Right hindlimb (tissue), 1 donor: ENCODE measurements at regions not wholly inside any gene's neighbourhood (a gene's known extent, or its start where the extent isn't known, plus 50 kb on each side); places are given as distances from the start of the nearest gene placed in this dataset.

Experiments used
- DNase-seq: peaks from one replicate; pipeline ENCODE4 v3.0.0-alpha.2; 2018

DNA sequence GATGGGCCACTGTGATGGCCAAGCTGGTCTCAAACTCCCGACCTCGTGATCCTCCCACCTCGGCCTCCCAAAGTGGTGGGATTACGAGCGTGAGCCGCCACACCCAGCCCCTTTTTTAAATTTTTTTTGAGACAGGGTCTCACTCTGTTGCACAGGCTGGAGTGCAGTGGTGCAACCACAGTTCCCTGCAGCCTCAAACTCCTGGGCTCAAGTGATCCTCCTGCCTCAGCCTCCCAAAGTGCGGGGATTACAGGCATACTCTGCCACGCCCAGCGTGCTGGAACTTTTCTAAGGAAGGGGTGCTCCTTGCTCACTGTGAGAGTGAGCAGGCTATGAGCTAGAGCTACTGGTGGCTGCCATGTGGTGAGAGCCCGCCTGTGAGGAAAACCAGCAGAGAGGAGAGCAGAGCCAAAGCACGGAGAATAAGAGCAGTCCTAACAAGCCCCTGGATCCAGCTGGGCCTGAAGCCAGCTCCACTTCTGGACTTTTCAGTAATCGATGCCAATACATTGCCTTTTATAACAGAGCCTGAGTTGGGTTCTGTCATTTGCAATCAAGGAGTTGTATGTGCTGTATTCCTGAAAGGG, 75.5 kb upstream of the UNC5A start:
- DNase-seq: peak; percentile 4

DNA sequence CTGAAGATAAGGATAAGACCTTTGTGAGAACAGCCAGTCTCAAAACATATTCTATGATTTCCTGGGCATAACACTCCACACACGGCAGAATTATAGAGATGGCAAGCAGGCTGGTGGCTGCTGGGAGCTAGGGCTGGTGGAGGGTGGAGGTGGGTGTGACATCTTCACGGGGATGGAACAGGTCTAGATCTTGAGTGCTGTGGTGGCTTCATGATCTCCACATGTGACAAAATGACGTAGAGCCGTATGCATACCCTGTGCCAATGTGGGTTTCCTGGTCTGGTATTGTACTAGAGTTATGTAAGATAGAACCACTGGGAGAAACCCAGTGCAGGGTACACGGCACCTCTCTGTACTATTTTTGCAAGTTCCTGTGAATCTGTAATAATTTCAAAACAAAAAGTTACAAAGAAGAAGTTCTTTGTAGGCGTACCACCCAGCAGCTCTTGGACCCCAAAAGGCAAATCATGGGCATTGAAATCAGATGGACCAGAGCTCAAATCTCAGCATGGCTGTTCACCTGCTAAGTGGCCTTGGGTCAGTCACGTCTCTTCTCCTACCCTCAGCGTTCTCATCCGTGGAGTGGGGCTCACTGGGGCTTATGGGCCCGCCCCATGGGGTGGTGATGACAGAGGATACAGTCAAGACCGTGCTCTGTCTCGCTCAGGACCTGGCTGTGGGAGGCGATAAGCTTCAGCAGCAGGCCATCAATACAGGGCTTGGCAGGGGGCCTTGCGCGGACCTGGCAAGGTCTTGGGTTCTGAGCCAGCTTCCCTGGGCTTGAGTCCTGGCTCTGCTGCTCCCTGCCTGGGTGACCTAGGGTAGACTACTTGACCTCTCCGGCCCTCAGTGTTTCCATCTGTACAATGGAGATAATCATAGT, 74.7 kb upstream of the UNC5A start:
- DNase-seq: peak; percentile 7

DNA sequence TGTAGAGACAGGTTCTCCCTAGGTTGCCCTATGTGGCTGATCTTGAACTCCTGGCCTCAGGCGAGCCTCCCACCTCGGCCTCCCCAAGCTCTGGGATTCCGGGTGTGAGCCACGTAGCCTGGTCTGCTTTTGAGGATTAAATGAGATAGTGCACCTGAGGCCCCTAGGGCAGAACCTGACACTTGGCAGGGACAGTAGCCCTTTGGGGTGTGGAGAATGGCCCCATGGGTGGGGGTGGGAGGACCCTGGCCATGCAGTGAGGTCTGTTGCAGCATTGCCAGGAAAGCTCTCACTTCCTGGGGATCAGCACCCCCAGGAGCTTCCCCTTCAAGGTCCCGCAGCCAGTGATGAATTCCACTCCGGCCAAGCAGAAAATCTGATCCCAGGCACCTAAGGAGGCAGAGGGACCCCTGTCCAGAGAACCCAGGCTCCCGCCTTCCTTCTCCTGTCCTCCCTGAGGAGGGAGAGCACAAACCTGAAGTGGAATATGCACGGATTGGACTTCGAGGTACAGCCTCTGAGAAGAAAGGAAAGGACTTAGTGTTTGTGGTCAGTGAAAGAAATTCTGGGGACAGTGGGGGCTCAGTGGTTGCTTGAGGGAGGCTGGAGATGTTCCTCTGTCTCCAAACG, 73.9 kb upstream of the UNC5A start:
- no peak for DNase-seq

DNA sequence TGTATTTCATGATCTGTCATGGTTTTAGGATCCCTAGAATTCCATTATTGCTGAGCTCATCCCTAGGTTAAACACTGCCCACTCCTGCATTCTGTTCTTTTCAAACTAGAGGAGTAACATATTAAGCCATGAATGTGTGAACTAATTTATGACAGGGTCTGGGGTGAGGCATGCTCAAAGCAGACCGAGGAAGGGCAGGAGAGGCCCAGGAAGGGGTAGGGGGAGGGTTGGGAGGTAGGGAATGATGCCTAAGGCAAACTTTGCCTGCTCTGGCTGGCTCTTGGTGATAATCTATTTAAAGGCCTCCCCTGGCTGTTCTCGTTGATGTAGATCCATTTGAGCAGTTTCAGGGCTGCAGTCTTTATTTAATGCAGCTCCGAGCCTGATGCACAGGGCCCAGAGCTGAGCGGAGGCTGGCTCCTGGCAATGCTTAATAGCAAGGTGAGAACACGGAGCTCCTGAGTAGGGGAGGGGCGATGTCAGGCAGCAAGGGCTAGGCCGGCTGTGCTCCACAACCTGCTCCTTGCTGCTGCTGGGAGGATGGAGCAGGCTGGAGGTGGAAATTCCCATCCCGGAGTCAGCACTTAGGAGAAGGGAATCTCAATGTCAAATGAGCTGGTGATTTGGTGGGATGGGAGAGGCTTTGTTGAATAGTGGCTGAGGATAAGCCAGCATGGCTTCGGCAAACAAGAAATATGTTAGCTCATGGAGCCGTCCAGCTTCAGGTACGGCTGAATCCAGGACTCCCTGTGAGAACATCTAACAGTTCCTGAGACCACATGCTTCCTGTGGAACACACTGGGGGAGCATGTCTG, 73.2 kb upstream of the UNC5A start:
- DNase-seq: no peak

DNA sequence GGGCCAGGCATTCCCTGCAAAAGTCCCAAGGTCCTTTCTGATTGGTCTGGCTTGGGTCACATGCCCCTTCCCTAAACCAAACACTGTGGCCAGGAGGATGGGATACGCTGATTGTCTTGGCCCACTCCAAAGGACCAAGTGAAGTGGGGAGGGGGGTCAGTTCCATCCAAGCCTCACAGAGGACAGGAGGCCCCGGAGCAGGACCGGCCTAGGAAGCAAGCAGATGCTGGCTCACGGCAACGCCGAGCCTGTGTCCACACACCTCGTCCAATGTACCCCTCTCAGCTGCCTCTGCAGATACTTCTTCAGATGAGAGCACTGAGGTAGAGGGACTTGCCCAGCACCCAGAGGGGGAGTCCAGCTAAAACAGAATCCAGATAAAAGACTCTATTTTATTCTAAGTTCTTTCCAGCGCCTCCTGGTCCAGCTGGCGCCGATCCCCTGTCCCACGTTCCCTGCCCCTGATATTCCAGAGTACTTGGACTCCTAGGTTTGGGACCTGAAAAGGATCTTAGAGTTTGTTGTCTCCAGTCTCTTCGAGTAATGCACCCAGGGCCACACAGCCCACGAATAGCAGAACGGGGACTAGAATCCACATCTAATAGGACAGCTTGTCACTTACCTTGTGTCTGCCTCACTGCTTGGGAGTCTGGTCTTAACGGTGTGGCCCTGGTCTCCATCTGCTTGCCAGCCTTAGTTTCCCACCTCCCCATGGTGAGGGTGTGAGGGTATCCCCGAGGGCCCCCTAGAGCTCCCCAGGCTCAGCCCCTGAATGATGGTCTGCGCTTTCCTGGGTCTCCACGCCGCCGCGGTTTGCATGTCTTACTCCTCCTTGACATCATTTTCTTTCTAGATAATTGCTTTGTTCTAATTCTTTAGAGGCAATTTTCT, 72.4 kb upstream of the UNC5A start:
- no peak for DNase-seq

DNA sequence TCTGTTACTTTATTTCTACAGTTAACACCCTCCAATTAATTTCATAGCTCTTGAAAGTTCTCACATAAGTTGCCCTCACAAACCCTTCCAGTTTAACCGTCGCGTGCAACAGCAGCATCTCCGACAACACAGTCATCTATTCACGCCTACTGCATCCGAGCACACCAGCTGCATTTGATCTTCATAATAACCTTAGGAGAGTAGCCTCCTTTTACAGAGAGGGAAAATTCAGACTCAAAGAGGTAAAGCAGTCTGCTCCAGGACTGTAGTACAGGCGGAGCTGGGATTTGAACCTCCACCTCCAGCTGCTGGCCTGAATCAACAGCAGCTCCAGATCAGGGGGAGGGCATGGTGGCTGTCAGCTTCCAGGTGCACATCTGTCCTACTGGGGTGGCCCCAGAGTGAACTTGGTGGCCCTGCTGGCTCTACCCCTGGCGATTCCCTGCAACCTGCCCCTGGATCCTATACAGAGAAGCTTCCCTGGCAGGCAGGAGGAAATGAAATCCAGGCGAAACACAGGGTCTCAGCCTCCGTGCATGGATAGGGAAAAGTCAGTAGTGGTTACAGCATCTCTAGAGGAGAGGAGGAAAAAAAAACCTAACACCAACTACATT, 71.6 kb upstream of the UNC5A start:
- no peak for DNase-seq

DNA sequence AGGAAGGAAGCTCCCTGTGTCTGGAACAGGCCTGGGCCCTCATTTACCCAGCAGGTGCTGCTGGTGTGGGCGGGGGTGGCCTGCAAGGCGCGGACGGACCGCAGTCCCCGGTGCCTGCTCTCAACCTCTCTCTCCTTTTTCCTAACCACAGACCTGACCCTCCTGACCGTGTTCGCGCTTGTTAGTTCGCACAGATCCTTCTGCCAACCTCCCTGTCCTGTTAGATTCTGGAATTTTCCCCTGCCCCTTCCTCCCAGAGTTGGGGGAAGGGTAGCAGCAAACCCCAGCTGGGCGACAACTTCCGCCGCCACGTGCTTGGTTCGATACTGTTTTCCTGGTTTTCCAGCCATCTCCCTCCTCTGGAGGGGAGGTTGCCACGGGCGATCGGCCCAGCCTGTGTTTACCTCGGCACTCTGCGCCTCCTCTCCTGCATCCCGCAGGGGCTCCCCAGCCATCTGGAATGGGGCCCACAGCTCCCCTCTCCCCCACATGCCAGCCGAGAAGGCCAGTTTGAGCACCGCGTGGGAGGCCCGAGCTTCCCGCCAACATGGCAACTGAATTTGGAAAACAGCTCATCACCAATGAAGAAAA, 70.8 kb upstream of the UNC5A start:
- DNase-seq: no peak

DNA sequence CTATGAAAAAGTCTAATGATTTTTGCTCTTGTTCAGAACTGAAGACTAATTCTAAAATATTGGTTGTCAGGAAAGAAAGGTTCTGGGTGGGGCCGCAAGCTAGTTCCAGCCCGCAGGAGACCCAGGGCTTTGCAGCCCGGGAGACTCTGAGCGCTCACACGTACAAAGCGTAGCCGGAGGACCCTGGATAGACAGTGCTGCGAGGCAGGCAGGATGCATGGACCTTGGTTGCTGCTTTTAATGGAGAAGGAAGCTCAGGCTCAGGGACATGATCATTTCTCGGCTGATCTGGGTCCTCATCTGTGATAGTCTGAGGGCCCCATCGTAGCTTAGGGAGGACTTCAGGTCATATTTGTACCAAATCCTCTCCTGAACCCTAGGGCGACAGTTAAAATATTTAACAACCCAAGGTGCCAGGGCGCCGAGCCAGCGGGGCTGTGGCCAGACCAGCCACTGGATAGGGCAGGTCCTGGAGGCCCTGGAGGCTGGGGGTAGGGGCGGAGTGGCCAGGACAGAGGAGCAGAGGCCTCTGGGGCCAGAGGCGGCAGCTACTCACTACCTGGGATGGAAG, 70.1 kb upstream of the UNC5A start:
- no peak for DNase-seq

DNA sequence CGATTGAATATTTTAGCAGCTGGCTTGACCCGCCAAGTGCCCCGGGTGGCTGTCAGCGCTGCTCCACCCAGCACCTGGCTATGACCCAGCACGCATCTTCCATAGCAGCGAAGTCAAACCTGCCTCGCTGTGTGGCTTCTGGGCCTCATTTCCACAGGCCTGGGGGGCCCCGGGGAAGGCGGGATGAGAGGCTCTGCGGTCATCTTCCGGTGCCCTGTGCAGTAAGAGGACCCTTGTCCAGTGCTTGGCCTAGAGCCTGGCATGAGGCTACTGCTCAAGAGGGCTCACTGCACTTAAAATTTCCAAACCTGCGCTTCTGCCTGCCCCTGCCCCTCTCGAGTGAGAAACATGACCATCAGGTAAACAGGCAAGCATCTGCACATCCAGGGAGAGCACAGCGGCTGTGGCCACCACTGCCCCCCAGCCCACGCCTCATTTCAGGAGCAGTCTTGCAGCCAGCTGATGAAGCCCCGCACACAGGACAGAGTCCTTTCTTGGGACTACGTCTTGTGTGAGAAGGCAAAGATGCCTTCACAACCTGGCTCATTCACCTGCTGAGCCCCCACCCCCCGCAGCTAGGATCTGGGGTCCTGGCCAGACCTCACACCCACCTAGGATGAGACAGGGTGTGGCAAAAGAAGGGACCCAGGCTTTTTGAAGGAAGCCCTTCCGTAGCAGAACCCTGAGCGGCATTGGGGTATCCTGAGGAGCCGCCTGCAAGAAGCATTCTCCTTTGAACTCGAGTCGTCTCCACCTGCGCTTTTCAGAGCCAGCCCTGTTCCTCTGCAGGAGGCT, 69.5 kb upstream of the UNC5A start:
- no peak for DNase-seq

DNA sequence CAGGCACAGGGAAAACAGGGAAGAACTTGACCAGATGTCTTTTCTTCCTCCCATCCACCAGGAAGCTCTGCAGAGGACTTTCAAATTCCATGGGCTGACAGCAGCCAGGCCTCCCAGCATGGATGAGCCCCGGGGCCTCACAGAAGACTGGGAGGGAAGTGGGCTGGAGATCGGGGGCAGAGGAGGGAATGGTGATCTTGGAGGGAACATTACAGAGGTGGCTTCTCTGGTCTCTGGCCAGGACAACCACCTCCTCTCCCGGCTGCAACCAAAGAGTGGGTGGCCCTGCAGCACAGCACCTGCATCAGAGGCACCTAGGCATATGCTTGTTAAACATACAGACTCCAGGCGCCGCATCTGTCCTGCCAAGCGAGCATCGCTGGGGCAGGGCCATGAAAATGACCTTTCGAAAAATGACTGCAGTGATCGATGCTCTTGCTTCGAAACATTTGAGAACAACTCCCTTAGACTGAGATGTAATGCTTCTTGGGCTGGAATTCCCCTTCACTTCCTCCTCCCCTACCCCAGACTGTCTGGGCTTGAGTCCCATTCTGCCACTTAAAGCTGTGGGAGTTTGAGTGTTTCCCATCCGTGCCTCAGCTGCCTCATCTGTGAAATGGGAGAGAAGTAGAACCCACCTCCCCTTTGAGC, 68.7 kb upstream of the UNC5A start:
- no peak for DNase-seq

DNA sequence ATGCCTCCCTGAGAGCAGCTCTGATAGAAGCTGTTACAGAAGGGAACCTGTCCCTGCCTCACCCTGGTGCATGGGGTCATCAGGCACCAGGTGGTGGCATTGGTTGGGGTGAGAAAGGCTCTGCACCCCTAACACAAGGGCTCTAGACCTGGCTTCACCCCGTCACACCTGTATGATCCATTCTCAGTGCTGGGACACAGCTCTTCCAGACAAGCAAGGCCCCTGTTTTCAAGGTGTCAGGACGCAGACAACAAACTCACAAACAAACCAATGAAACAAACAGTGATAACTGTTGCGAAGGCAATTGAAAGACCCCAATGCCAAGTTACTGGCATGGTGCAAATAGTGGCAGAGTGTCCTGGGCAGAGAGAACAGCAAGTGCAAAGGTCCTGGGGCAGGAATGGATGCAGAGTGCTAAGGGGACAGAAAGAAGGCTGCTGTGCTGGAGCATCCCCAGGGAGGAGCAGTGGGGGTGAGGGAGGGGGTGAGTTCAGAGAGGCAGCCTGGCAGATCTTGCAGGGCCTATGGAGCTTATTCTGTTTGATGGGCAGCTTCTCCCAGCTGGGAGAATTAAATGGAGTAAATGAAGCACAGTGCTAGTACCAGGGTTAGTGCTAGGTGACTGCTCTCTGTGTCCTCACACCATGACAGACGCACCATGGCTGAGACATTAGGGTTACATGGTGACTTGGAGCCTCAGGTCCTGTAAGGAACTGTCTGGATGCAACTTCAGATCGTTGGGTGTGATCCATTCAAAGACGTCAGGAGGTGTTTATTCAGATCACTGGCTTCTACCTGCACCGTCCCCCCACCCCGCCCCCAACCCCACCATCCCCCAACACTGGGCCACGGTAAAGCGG, 67.9 kb upstream of the UNC5A start:
- no peak for DNase-seq

DNA sequence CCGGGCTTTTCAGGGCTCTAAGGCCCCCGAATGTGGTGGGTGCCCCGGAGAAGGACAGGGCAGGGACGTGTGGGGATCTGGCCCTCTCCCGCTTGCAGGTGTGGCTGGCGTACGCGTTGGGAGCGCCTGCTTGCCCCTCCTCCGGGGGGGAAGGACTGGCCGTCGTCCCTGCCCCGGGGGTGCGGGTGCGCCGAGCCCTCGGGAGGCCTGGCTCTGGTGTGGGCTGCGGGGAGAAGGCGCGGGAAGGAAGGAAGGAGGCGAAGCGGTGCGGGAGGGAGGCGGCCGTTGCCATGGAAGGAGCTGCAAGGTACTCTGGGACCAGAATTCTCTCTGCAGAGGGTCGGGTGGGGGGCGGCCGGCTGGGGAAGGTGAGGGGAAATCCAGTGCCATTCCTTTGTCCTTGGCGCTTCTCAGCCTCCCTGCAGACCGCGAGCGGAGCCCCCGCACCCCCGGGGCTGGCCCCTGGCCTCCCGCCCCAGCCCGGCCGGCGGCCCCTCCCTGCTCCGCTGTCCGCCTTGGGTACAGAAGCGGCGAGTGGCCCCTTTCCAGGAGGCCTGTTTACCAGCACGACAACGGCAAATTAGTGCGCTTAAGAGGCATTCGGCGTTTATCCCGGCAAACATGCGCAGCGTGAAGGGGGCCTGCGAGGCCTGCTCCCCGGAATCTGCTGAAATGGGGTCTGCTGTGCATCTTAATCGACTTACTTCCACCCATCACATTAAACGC, 67.1 kb upstream of the UNC5A start:
- DNase-seq: no peak

DNA sequence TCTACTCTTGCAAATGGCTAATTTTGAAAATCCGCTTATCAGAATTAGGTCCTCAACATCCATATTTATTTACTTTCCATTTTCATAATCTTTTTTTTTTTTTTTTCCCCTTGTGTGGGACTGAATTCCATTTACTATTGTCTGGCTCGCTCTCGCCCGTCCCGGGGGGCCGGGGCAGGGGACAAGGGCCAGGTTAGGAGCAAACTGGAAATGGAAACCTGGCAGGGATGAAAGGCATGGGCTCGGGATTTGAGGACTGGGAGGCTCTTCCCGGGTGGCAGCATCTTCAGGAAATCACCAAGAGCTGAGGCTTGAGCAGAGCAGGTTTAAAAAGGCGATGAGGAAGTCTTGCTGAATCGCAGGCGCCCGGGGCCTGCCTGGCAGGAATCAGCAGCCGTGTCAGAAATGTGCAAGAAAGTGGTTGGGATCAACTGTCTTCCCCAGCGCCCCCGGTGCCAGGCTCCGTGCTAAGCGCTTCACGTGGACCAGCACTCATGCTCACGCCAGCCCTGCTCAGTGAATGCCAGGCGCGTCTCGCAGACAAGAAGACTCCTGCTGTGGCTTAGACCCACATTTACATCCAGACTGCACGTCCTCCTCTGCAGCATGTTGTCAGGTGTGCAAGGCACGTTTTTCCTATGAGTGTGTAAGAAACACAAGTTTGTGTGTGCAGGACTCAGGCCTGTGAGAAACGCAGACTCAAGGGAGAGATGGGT, 66.3 kb upstream of the UNC5A start:
- DNase-seq: no peak

DNA sequence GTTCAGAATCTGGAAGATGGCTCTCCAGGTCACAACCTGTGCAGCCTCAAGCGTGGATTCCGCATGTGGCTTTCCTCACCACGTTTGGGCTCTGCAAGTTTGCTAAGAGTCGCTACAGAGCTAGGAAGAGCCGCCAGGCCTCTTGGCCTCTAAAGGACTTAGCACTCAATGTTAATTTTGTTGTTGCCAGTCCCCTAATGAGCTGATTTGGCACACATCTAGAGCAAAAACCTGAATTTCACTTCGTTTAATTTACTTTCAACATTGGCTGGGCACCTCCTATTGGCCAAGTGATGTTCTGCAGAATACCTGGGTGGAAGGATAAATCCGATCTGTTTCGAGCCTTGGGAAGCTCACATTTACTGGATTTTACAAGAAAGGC, 65.8 kb upstream of the UNC5A start:
- no peak for DNase-seq

DNA sequence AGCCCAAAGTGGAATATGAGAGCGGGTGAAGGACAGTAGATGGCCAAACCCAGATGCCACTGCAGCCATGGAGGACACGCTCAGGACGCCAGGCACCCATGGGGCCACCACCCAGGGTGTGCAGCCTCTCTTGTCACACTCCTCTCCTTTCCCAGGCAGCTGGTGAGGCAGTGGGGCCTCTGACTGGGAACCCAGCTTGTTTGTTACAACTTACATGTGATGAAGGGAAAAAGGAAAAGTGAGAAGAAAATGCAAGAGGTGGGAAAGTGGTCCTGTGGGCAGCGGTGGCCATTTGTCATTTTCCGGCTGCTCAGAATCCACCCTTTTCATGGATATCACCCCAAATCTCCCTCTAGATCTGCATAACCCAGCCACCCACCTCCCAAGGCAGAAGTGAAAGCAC, 62.7 kb upstream of the UNC5A start:
- no peak for DNase-seq

DNA sequence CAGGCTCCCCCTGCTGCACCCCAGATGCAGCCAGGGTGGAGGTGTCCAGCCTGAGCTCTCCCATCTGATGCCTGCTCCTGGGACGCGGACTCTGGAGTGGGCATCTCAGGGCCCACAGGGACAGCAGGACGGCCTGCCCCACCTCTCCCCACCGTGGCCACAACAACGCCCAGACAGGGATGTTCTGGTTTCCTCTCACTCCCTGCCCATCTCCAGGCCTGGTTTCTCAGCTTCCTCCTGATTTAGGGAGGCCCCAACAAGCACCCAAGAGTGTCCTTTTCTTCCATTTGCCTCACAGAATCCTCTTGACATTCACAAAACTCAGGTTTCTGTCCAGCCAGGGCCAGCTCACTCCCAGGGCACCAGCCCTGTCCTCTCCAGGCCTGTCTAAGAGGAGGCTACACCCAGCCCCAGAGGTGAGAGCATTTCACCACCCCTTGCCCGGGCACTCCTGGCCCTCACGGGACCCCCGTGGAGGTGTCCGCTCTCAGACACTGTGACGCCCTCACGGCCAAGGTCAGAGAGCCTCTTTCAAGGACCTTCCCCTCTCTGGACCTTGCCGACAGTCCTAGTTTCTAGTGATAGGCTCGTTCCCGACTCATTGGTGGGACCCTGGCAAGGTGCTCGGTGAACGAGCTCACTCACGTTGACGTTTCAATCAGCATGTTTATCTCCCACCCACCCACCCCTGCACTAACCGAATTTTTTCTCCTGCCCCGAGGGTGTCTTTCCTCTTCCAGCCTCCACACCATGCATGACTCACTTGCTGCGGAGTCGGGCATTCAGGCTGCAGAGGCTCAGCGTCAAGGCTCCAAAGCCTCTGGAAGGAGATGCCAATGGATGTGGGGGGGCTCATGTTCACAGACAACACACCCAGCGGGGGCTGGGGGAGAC, 62.0 kb upstream of the UNC5A start:
- DNase-seq: no peak
